ENCODE measurements at regions not wholly inside any gene's neighbourhood (a gene's known extent, or its start where the extent isn't known, plus 50 kb on each side); places are given as distances from the start of the nearest gene placed in this dataset.

- TF ChIP-seq SRF (IDR thresholded peaks at IDR 0.05; ENCODE audit: low read depth, low read length): no peak
Measured at GRCh38 chr6:98037571-98037970, 754.6 kb upstream of the MMS22L start (continued).
